ENCODE measurements at regions not wholly inside any gene's neighbourhood (a gene's known extent, or its start where the extent isn't known, plus 50 kb on each side); places are given as distances from the start of the nearest gene placed in this dataset.

DNA sequence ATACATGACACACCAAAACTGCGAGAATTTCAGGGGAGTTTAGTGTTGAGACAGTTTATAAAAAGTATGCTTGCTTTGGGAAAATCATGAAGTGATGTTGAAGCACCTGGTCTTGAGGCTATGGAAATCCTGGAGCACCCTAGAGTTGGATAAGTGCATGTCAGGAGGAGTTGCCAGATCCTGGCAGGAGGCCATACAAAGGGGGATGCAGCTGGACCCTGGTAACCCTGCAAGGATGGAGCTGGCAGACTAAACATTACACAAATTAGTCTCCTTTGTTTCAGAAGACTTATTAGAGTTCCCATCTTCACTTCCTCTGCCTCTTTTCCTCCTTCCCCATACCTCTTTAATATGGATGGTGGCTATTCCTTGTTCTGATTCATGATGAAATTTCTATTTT is 907.0 kb downstream of the BCL11B start:
- TF ChIP-seq, protein P1, sequence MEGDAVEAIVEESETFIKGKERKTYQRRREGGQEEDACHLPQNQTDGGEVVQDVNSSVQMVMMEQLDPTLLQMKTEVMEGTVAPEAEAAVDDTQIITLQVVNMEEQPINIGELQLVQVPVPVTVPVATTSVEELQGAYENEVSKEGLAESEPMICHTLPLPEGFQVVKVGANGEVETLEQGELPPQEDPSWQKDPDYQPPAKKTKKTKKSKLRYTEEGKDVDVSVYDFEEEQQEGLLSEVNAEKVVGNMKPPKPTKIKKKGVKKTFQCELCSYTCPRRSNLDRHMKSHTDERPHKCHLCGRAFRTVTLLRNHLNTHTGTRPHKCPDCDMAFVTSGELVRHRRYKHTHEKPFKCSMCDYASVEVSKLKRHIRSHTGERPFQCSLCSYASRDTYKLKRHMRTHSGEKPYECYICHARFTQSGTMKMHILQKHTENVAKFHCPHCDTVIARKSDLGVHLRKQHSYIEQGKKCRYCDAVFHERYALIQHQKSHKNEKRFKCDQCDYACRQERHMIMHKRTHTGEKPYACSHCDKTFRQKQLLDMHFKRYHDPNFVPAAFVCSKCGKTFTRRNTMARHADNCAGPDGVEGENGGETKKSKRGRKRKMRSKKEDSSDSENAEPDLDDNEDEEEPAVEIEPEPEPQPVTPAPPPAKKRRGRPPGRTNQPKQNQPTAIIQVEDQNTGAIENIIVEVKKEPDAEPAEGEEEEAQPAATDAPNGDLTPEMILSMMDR (IDR thresholded peaks at IDR 0.05): no peak
- TF ChIP-seq EP300 (IDR thresholded peaks at IDR 0.05) (no peak), POLR2A (IDR thresholded peaks at IDR 0.05) (no peak)
